MG63 (cell line): ENCODE measurements at regions not wholly inside any gene's neighbourhood (a gene's known extent, or its start where the extent isn't known, plus 50 kb on each side); places are given as distances from the start of the nearest gene placed in this dataset.

Experiments used
- DNase-seq: peaks from one replicate; pipeline ENCODE4 v3.0.0-alpha.2; 2020
- H3K27me3 ChIP-seq: fragments of 250-450 bp; sonication (Bioruptor Pico); 2 replicates; pipeline ENCODE4 v1.5.1; 2020; ENCODE audit warnings: mild to moderate bottlenecking, moderate library complexity
- H3K36me3 ChIP-seq: fragments of 250-450 bp; sonication (Bioruptor Pico); 2 replicates; pipeline ENCODE4 v1.5.1; 2020; ENCODE audit warnings: mild to moderate bottlenecking, moderate library complexity
- H3K4me3 ChIP-seq: fragments of 250-450 bp; sonication (Bioruptor Pico); 2 replicates; pipeline ENCODE4 v1.5.1; 2020; ENCODE audit warnings: mild to moderate bottlenecking, moderate library complexity
- H3K9me3 ChIP-seq: fragments of 250-450 bp; sonication (Bioruptor Pico); 2 replicates; pipeline ENCODE4 v1.5.1; 2020; ENCODE audit warnings: mild to moderate bottlenecking, moderate library complexity

DNA sequence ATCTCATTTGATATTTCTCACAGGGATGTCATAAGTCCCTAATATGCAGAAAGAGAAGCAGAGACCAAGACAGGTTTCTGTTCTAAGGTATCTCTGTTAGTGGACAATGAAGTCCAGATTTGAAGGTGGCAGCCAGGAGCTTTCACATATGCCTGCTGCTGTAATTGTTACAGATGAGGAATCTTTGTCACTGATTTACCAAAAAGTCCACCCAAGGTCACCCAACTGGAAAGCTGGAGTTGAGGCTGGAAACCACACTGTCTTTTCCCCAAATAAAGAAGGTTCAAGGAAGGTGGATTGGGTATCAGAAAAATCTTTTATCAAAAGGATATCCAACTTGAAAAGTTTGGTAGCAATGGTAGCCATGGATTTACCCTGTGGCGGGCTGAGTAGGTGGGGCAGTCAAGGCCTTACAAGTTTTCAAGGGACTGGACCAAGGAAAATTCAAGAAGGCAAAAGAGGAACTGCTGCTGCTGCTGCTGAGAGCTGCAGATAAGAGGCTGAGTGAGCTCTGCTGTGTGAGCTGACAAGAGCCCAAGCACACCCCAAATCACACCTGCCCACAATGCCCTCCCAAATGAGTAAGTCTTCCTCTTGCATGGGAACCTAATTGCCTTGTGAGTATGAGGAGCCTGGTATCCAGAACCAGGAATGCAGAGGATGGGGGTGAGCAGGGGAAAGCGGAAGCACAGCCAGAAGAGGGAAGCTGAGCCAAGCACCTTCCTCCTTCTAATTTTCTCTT, 241.2 kb downstream of the ANAPC1 start:
- no peak for DNase-seq
- Histone ChIP-seq H3K27me3 (no peaks in the 10 kb centered on the region), H3K36me3 (no peaks in the 10 kb centered on the region), H3K9me3 (peaks cover 18% of the 10 kb centered on the region; the same call in 1 of the 2 replicates), H3K4me3 (no peak overlapping the region)

DNA sequence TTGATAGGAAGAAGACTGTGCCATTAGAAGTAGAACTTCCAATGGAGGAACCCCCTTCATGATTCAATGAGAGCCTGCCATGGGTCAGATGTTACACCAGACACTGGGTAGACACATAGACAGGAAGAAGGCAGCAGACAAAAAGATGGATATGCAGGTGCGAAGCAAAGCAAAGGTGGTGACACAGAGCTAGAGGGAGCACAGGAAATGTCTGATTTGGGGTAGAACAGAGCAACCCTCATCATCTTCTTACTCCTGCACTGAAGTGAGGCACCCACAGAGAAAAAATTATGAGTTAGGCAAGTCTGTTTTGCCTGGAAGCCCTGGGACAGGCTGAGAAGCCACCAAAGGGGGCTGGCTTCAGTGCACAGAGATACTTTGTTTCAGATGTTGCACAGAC, 240.2 kb downstream of the ANAPC1 start:
- no peak for DNase-seq
- Histone ChIP-seq H3K27me3 (no peaks in the 10 kb centered on the region), H3K36me3 (no peaks in the 10 kb centered on the region), H3K9me3 (peaks cover 18% of the 10 kb centered on the region; the same call in 1 of the 2 replicates), H3K4me3 (no peak overlapping the region)

DNA sequence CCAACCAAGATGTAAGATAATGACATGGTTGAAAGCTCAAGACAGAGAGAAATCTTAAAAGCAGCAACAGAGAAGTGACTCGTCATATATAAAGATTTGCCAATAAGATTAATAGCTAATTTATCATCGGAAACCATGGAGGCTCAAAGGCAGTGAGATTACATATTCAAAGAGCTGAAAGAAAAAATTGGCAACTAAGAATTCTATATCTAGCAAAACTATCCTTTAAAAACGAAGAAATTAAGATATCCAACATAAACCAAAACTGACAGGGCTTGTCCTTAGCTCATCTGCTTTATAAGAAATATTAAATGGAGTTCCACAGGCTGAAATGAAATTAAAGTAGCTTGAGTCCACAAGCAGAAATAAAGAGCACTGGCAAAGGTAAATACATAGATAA, 236.6 kb downstream of the ANAPC1 start:
- Histone ChIP-seq H3K27me3 (no peaks in the 10 kb centered on the region), H3K9me3 (peaks cover 18% of the 10 kb centered on the region; the same call in 1 of the 2 replicates), H3K36me3 (no peaks in the 10 kb centered on the region), H3K4me3 (no peak overlapping the region)
- DNase-seq, result no peak

DNA sequence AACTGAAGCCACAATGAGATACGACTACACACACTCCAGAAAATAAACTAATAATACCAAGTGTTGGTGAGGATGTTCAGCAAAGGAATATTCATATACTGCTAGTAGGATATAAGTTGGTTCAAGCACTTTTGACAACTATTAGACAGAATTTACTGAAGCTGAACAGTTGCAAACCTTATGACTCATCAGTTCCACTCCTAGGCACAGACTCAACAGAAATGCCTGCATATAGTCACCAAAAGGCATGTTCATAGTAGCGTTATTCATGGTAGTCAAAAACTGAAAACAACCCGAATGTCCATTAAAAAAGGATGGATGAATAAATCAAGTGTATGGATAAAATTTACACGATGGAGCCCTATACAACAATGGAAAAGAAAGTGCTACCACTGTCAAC, 232.0 kb downstream of the ANAPC1 start:
- H3K4me3 ChIP-seq, result no peak overlapping the region
- peaks cover 6% of the 10 kb centered on the region; the same call in 1 of the 2 replicates for H3K9me3 ChIP-seq
- DNase-seq, result no peak
- no peaks in the 10 kb centered on the region for H3K36me3 ChIP-seq
- H3K27me3 ChIP-seq, result no peaks in the 10 kb centered on the region

DNA sequence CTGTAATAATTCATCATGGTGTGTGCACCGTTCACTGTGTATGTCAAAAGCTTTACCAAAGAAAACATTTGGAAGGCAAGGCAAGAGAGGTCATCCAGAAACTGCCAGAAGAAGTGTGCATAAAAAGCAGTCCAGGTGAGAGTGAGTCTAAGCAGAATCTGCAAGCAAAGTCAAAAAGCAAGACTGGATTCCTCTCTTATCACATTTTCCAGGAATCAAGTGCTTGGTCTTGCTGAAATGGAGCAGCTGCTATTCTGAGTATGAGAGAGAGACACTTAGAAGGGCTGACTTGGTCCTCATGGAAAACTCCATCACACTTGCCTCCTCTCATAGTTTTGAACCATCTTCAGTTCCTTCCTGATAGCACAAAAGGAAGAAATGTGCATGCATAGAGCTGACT, 231.3 kb downstream of the ANAPC1 start:
- H3K36me3 ChIP-seq, result no peaks in the 10 kb centered on the region
- no peak for DNase-seq
- no peaks in the 10 kb centered on the region; the same call in 1 of the 2 replicates for H3K9me3 ChIP-seq
- H3K4me3 ChIP-seq, result no peak overlapping the region
- H3K27me3 ChIP-seq, result no peaks in the 10 kb centered on the region

DNA sequence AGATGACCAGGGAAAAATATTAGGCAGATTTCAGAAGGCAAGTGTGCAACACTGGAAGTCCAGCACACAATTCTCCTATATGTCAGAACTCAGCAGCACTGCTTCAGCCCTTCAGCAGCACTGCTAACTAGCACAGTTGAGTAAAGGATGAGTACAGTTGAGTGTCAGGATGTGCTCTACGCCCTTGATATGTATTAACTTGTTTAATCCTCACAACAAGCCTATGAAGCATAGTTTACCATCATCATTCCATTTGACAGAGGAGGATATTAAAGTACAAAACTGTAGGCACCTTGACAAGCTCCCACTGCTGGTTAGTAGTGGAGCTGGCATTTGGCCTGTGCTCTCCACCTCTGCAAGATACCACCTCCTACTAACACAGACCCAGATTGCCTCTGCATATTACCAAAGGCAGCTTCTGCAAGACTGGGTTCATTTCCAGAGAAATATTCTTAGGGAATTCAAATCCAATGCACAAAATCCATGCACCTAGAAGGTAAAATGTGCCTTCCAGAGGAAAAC, 230.8 kb downstream of the ANAPC1 start:
- Histone ChIP-seq H3K36me3 (no peaks in the 10 kb centered on the region), H3K9me3 (no peaks in the 10 kb centered on the region), H3K4me3 (no peak overlapping the region), H3K27me3 (no peaks in the 10 kb centered on the region)
- DNase-seq, result no peak

DNA sequence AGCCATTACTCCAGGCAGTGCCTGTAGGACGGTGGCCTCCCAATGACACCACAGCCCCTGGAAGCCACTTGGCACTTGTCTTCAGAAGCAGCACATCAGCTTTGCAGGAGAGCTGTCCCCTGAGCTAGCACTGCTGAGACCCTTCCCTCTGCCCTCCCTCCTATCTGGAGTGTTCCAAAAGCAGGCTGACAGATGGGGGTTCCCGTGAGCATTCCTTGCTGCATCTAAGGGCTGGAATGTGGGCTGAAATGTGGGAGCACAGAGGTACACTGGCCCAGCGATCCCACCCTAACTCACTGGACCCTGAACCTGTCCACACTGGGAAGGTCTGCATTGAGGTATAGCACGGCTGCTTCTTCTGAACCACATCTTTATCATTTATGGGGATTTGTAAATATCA, 230.1 kb downstream of the ANAPC1 start:
- Histone ChIP-seq H3K9me3 (no peaks in the 10 kb centered on the region), H3K27me3 (no peaks in the 10 kb centered on the region), H3K36me3 (no peaks in the 10 kb centered on the region), H3K4me3 (no peak overlapping the region)
- no peak for DNase-seq

DNA sequence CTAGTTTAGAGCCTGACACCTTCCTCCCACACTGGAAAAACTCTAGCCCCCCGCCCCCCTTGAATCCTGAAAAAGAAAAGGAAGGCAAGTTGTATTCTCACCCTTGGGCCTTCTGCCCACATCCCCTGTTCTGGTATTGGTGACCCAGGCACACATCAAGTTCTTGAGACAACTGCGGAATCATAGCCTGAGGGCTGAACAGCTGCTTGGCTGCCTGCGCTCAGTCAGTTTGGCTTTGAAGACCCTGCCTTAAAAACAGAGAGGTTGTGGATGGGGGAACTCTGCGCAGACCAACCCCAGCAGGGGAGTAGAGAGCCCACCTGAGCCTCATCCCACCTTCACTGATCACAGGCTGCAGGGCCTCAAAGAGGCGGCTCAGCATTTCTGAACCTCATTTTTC, 229.2 kb downstream of the ANAPC1 start:
- Histone ChIP-seq H3K36me3 (no peaks in the 10 kb centered on the region), H3K27me3 (no peaks in the 10 kb centered on the region), H3K9me3 (no peaks in the 10 kb centered on the region), H3K4me3 (no peak overlapping the region)
- no peak for DNase-seq

DNA sequence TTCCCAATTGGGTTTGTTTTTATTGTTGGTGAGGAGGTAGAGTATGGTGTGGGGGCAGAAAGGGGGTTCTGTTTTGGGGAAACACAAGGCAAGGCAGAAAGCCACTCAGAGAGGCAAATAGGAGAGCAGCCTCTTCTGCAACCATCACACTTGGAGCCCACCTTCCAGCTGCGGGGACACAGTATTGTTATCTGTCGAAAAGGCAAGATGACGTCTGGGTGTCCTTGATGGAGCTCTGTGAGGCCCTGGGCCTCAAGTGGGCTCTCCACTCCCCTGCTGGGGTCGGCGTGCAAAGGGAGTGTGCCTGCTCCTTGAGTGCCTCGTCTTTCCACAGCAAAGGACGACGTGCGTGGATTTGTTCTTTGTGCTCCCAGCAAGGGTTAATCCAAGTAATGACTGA, 227.6 kb downstream of the ANAPC1 start:
- DNase-seq, result no peak
- Histone ChIP-seq H3K9me3 (no peaks in the 10 kb centered on the region), H3K27me3 (no peaks in the 10 kb centered on the region)

DNA sequence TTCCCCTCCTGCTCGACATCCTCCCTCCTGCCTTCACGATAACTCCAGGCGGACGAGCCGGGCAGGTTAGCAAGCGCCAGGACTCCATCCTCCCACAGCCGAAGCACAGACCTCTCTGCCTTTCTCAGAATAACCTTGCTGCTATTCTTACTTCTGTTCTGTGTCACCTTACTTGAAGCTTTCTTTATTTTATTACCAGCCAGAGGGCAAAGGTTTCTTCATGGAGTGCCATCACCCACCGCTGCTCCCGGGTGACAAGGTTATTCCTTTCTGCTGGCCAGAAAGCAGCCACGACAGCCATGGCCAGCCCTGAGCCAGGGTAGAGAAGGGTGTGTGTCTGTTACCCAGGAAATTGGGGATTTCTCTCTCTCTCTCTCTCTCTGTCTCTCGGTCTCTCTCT, 227.1 kb downstream of the ANAPC1 start:
- no peaks in the 10 kb centered on the region for H3K9me3 ChIP-seq
- no peaks in the 10 kb centered on the region for H3K36me3 ChIP-seq
- no peaks in the 10 kb centered on the region for H3K27me3 ChIP-seq
- H3K4me3 ChIP-seq, result no peak overlapping the region
- no peak for DNase-seq

More for the DNA sequence above, 227.6 kb downstream of the ANAPC1 start:
- Histone ChIP-seq H3K4me3 (no peak overlapping the region), H3K36me3 (no peaks in the 10 kb centered on the region)

DNA sequence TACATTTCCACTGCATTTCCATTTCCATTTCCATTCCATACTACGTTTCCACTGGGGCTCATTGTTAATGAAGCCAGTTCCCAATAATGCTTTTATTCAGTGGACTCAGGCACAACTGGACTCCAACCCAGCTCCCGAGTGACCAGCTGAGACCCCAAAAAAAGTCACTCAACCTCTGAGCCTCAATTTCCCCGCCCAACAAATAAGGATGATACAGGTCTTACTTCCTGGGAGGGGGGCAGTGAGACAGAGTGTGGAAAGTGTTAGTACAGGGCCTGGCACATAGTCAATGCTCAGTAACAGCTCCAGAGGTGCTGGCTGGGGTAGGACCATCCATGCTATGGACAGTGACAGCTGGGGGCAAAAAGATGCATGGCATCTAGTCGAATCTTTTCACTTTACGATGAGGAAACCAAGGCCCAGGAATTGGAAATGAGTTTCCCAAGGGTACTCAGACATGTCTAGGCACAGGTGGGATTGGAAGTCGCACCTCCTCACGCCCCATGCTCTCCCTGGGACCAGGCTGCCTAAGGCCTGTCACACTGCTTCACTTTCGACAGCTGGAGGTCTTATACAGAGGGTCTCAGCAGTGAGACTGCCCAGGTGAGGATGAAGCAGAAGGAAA, 226.5 kb downstream of the ANAPC1 start:
- Histone ChIP-seq H3K36me3 (no peaks in the 10 kb centered on the region), H3K9me3 (no peaks in the 10 kb centered on the region), H3K4me3 (no peak overlapping the region), H3K27me3 (no peaks in the 10 kb centered on the region)
- no peak for DNase-seq

DNA sequence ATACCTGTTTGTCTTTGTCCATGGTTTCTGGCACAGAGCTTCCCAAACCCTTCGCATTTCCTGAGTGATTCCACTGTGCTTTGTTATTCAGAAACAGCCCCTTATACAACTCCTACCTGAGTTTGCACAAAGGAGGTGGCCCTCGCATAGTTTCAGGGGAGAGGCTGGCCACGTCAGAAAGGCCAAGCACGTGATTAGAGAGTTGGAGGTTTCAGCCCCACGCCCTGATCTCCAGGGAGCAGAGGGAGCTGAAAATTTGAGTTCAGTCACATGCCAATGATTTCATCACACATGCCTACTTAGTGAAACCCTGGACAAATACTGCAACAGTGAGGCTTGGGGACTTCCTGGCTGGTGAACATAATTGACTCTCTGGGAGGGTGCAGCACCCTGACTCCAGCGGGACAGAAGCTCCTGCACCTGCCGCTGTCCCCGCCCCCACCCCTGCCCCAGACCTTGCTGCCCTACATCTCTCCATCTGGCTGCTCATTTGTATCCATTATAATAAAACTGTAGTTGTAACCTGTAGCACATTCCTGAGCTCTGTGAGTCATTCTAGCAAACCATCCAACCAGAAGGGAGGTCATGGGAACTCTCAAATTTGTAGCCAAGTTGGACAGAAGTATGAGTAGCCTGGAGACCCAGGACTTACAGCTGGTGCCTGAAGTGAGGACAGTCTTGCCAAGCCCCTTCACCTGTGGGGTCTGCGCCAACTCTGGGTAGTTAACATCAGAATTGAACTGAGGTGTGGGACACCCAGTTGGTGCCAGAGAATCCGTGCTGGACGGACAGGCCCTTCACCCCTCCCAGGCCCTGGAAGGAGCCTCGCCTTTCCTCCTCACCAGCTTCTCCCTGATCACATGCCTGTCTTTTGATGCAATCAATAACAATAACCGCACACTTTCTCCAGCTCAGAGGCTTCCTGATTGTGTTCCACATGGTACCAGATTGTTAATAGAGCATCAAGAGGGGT, 224.3 kb downstream of the ANAPC1 start:
- Histone ChIP-seq H3K36me3 (no peaks in the 10 kb centered on the region), H3K4me3 (no peak overlapping the region), H3K9me3 (no peaks in the 10 kb centered on the region), H3K27me3 (no peaks in the 10 kb centered on the region)
- DNase-seq, result peak; percentile 81

DNA sequence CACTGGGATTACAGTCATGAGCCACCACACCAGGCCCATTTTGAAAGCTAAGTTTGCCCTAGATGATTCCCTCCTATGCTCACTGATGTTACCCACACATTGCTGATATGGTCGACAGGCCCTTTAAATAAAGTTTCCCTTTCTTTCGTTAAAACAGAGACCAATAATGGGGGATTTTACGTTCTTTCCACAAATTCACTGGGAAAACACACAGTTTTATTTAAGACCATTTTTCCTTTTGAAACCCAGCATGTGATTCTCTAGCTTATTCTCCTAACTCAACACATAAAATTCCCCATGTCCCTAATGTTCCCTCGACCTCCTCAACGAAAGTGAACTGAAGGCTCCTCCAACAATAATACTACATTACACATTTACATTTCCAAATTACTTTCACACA, 223.2 kb downstream of the ANAPC1 start:
- DNase-seq, result no peak
- H3K27me3 ChIP-seq, result no peaks in the 10 kb centered on the region
- H3K9me3 ChIP-seq, result no peaks in the 10 kb centered on the region
- H3K4me3 ChIP-seq, result no peak overlapping the region
- H3K36me3 ChIP-seq, result no peaks in the 10 kb centered on the region

DNA sequence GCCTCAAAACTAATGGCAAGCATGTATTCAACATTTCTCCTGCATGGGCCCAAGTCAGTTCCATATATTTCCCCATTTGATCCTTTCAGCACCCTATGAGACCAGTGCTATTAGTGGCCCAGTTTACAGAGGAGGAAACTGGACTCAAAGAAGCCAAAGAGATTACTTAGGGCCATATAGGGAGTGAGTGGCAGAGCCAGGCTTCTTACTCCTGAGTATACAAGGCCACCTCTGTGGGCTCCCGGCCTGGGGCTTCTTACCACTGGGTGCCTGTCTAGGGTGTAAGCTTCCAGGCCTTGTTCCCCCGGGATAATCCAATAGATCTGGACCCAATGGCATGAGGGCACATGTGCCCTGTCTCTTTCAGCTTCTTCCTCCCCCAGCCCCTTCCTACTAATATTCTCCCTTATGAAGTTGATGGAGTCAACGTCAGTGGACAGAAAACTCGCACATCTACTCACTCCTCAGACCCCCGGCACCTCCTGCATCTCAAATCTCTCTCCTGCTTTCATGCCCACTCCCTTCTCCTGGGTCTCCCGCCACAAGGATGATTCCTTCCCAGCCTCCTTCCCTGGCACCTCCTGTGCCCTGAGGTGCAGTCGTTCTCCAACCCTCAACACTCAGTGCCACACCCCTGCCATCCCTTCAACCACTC, 222.6 kb downstream of the ANAPC1 start:
- no peaks in the 10 kb centered on the region for H3K27me3 ChIP-seq
- no peak overlapping the region for H3K4me3 ChIP-seq
- no peaks in the 10 kb centered on the region for H3K9me3 ChIP-seq
- H3K36me3 ChIP-seq, result no peaks in the 10 kb centered on the region
- DNase-seq, result no peak

DNA sequence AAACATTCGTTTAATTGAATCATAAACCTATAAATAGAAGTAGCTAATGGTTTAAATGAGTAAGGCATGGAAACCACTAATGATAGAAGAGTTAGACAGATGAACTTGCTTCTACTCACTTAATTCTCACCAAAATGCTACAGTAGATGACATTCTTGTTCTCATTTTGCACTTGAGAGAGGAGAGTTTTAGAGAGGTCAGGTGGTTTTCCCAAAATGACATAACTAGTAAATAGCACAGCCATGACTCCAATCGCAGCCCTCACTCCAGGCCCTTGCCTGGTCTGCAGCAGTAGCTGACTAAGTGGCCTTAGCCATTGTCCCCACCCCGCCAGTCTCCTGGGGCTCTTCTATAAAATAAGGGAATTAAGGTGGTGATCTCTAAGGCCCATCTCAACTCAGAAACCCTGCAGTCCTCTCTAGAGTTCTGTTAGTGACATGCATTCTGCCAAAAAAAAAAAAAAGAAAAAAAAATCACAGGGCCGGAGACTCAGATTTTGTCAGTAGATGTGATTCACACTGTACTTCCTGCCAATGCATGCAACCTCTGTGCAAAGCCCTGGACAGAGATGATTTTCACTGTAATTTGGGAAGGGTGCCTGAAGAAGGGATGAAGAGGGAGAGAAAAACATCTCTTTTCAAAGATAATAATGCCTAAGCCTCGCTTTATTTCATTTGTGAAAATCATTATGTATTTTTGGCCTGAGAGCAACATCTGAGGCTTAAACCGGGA, 221.8 kb downstream of the ANAPC1 start:
- DNase-seq, result peak; percentile 67
- Histone ChIP-seq H3K4me3 (no peak overlapping the region), H3K27me3 (no peaks in the 10 kb centered on the region), H3K9me3 (no peaks in the 10 kb centered on the region), H3K36me3 (no peaks in the 10 kb centered on the region)
